ENCODE measurements at regions not wholly inside any gene's neighbourhood (a gene's known extent, or its start where the extent isn't known, plus 50 kb on each side); places are given as distances from the start of the nearest gene placed in this dataset.

DNA sequence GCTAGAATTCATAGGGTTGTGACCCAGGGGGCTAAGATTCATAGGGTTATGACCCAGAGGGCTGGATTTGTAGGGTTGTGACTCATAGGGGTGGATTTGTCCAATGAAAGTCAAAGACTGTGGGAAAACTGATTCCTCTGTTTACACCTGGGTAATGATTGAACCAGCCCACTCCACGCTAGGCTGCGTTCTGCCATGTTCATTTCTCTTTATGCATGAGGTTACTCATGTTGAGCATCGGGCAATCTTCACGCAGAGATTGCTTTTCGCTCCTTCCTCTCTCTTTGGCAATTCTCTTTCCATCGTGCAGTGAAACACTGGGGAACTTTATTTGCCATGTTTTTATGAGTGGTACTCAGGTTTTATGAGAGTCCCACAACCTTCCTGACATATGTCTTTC lies 127.8 kb downstream of the CRLF2 start:
- no peaks in the 10 kb centered on the region for H3K36me3 ChIP-seq (ENCODE audit: control insufficient read depth, insufficient read depth, low read length)
- no peaks in the 10 kb centered on the region for H3K27me3 ChIP-seq (ENCODE audit: control insufficient read depth, insufficient read depth, low read length)
- no peak for DNase-seq (ENCODE audit: low read depth)
- no peak overlapping the region for H3K4me3 ChIP-seq (ENCODE audit: low read depth, low read length)
- TF ChIP-seq CTCF (IDR thresholded peaks at IDR 0.05; ENCODE audit: insufficient read depth, low read length, poor library complexity, severe bottlenecking), result no peak

- DNase-seq (ENCODE audit: low read depth), result no peak
These were observed 135.4 kb downstream of the CRLF2 start for GRCh38 chrX:1076871-1077651.

GRCh38 chrX:1075741-1076140 lies 136.7 kb downstream of the CRLF2 start:
- Histone ChIP-seq H3K36me3 (ENCODE audit: control insufficient read depth, insufficient read depth, low read length) (no peaks in the 10 kb centered on the region), H3K4me3 (ENCODE audit: low read depth, low read length) (no peak overlapping the region), H3K27me3 (ENCODE audit: control insufficient read depth, insufficient read depth, low read length) (no peaks in the 10 kb centered on the region)
- no peak for DNase-seq (ENCODE audit: low read depth)
- no peak for TF ChIP-seq CTCF (IDR thresholded peaks at IDR 0.05; ENCODE audit: insufficient read depth, low read length, poor library complexity, severe bottlenecking)

More at GRCh38 chrX:1076871-1077651, 135.4 kb downstream of the CRLF2 start:
- Histone ChIP-seq H3K36me3 (ENCODE audit: control insufficient read depth, insufficient read depth, low read length) (no peaks in the 10 kb centered on the region), H3K27me3 (ENCODE audit: control insufficient read depth, insufficient read depth, low read length) (no peaks in the 10 kb centered on the region), H3K4me3 (ENCODE audit: low read depth, low read length) (no peak overlapping the region)
- TF ChIP-seq CTCF (IDR thresholded peaks at IDR 0.05; ENCODE audit: insufficient read depth, low read length, poor library complexity, severe bottlenecking), result no peak

DNA sequence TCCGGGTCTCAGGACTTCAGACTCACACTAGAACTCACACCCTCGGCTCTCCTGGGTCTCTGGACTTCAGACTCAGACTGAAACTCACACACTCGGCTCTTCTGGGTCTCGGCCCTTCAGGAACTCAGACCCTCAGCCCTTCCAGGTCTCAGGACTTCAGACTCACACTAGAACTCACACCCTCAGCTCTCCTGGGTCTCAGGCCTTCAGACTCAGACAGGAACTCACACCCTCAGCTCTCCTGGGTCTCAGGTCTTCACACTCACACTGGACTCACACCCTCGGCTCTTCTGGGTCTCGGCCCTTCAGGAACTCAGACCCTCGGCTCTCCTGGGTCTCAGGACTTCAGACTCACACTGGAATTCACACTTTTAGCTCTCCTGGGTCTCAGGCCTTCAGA lies 137.3 kb downstream of the CRLF2 start:
- TF ChIP-seq CTCF (IDR thresholded peaks at IDR 0.05; ENCODE audit: insufficient read depth, low read length, poor library complexity, severe bottlenecking), result no peak
- H3K27me3 ChIP-seq (ENCODE audit: control insufficient read depth, insufficient read depth, low read length), result no peaks in the 10 kb centered on the region

DNA sequence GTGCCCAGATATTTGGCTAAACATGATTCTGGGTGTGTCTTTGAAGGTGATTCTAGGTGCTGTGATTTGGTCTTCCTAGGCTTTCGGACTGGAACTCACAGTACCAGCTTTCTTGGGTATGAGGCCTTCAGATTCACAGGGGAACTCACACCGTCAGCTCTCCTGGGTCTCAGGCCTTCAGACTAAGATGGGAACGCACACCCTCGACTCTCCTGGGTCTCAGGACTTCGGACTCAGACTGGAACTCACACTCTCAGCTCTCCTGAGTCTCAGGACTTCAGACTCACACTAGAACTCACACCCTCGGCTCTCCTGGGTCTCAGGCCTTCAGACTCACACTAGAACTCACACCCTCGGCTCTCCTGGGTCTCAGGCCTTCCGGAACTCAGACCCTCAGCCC lies 137.7 kb downstream of the CRLF2 start:
- Histone ChIP-seq H3K4me3 (ENCODE audit: low read depth, low read length) (no peak overlapping the region), H3K36me3 (ENCODE audit: control insufficient read depth, insufficient read depth, low read length) (no peaks in the 10 kb centered on the region), H3K27me3 (ENCODE audit: control insufficient read depth, insufficient read depth, low read length) (no peaks in the 10 kb centered on the region)
- TF ChIP-seq CTCF (IDR thresholded peaks at IDR 0.05; ENCODE audit: insufficient read depth, low read length, poor library complexity, severe bottlenecking), result no peak
- no peak for DNase-seq (ENCODE audit: low read depth)

More for the DNA sequence above, 137.3 kb downstream of the CRLF2 start:
- no peak overlapping the region for H3K4me3 ChIP-seq (ENCODE audit: low read depth, low read length)
- no peaks in the 10 kb centered on the region for H3K36me3 ChIP-seq (ENCODE audit: control insufficient read depth, insufficient read depth, low read length)
- no peak for DNase-seq (ENCODE audit: low read depth)

DNA sequence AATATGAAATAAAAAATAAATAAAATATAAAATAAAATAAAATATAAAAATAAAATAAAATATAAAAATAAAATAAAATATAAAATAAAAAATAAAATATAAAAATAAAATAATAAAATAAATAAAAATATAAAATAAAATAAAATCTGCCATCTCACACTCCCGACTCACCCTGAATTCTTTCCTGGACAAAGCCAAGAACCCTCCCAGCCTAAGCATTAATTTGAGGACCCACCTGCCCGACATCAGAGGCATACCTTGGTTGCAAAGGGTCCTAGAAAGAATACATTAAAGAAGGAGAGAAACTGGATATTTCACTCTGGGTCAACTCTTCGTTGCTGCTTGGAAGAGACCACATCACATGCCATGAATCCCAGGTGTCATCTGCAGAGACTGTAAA lies 138.3 kb downstream of the CRLF2 start:
- TF ChIP-seq CTCF (IDR thresholded peaks at IDR 0.05; ENCODE audit: insufficient read depth, low read length, poor library complexity, severe bottlenecking), result no peak

More for the DNA sequence above, 138.3 kb downstream of the CRLF2 start:
- Histone ChIP-seq H3K36me3 (ENCODE audit: control insufficient read depth, insufficient read depth, low read length) (no peaks in the 10 kb centered on the region), H3K4me3 (ENCODE audit: low read depth, low read length) (no peak overlapping the region), H3K27me3 (ENCODE audit: control insufficient read depth, insufficient read depth, low read length) (no peaks in the 10 kb centered on the region)
- no peak for DNase-seq (ENCODE audit: low read depth)
